ENCODE measurements at regions not wholly inside any gene's neighbourhood (a gene's known extent, or its start where the extent isn't known, plus 50 kb on each side); places are given as distances from the start of the nearest gene placed in this dataset.

DNA sequence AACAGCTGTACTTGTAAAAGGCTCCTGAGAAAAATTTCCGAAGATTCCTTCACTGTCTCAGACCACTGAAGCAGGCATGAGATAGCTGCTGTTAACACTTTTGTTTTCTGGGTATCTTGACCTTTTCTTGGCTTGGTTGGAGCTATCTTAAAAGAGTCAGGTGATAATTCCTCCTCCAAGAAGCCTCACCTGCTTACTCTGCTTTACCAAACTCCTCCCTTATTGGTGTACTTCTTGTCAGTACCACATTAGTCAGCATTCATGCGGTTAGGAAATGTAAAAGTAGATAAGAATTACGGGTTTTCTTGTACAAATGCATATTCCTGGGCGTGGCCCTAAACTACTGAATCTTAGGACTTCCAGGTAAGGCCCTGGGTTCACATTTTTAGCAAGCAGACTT is 489.8 kb upstream of the LARGE1 start:
- Mint-ChIP-seq H3K36me3 (no peaks in the 10 kb centered on the region), H3K27ac (no peak overlapping the region), H3K27me3 (ENCODE audit: low read depth) (no peaks in the 10 kb centered on the region; the same call in 1 of the 2 replicates), H3K4me1 (no peaks in the 10 kb centered on the region), H3K4me3 (no peak overlapping the region), H3K9me3 (no peaks in the 10 kb centered on the region)
- POLR2A ChIA-PET, result no interaction called here
- DNase-seq (ENCODE audit: low spot score) (no peak), ATAC-seq (no peak)
- no peak for TF ChIP-seq MYBL2 (CRISPR knock-in tag; IDR thresholded peaks at IDR 0.05)
- TF ChIP-seq, protein P1, sequence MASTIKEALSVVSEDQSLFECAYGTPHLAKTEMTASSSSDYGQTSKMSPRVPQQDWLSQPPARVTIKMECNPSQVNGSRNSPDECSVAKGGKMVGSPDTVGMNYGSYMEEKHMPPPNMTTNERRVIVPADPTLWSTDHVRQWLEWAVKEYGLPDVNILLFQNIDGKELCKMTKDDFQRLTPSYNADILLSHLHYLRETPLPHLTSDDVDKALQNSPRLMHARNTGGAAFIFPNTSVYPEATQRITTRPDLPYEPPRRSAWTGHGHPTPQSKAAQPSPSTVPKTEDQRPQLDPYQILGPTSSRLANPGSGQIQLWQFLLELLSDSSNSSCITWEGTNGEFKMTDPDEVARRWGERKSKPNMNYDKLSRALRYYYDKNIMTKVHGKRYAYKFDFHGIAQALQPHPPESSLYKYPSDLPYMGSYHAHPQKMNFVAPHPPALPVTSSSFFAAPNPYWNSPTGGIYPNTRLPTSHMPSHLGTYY (CRISPR knock-in tag; IDR thresholded peaks at IDR 0.05), result no peak
- no peak for TF ChIP-seq NR1H2 (CRISPR knock-in tag; IDR thresholded peaks at IDR 0.05)
- TF ChIP-seq, protein P2, sequence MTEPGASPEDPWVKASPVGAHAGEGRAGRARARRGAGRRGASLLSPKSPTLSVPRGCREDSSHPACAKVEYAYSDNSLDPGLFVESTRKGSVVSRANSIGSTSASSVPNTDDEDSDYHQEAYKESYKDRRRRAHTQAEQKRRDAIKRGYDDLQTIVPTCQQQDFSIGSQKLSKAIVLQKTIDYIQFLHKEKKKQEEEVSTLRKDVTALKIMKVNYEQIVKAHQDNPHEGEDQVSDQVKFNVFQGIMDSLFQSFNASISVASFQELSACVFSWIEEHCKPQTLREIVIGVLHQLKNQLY (CRISPR knock-in tag; IDR thresholded peaks at IDR 0.05), result no peak
- TF ChIP-seq, protein P3, sequence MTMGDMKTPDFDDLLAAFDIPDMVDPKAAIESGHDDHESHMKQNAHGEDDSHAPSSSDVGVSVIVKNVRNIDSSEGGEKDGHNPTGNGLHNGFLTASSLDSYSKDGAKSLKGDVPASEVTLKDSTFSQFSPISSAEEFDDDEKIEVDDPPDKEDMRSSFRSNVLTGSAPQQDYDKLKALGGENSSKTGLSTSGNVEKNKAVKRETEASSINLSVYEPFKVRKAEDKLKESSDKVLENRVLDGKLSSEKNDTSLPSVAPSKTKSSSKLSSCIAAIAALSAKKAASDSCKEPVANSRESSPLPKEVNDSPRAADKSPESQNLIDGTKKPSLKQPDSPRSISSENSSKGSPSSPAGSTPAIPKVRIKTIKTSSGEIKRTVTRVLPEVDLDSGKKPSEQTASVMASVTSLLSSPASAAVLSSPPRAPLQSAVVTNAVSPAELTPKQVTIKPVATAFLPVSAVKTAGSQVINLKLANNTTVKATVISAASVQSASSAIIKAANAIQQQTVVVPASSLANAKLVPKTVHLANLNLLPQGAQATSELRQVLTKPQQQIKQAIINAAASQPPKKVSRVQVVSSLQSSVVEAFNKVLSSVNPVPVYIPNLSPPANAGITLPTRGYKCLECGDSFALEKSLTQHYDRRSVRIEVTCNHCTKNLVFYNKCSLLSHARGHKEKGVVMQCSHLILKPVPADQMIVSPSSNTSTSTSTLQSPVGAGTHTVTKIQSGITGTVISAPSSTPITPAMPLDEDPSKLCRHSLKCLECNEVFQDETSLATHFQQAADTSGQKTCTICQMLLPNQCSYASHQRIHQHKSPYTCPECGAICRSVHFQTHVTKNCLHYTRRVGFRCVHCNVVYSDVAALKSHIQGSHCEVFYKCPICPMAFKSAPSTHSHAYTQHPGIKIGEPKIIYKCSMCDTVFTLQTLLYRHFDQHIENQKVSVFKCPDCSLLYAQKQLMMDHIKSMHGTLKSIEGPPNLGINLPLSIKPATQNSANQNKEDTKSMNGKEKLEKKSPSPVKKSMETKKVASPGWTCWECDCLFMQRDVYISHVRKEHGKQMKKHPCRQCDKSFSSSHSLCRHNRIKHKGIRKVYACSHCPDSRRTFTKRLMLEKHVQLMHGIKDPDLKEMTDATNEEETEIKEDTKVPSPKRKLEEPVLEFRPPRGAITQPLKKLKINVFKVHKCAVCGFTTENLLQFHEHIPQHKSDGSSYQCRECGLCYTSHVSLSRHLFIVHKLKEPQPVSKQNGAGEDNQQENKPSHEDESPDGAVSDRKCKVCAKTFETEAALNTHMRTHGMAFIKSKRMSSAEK (CRISPR knock-in tag; IDR thresholded peaks at IDR 0.05; ENCODE audit: borderline replicate concordance), result no peak
- TF ChIP-seq JUN (CRISPR knock-in tag; IDR thresholded peaks at IDR 0.05), result no peak
- TF ChIP-seq TEAD1 (CRISPR knock-in tag; IDR thresholded peaks at IDR 0.05), result no peak
- TF ChIP-seq, protein P4, sequence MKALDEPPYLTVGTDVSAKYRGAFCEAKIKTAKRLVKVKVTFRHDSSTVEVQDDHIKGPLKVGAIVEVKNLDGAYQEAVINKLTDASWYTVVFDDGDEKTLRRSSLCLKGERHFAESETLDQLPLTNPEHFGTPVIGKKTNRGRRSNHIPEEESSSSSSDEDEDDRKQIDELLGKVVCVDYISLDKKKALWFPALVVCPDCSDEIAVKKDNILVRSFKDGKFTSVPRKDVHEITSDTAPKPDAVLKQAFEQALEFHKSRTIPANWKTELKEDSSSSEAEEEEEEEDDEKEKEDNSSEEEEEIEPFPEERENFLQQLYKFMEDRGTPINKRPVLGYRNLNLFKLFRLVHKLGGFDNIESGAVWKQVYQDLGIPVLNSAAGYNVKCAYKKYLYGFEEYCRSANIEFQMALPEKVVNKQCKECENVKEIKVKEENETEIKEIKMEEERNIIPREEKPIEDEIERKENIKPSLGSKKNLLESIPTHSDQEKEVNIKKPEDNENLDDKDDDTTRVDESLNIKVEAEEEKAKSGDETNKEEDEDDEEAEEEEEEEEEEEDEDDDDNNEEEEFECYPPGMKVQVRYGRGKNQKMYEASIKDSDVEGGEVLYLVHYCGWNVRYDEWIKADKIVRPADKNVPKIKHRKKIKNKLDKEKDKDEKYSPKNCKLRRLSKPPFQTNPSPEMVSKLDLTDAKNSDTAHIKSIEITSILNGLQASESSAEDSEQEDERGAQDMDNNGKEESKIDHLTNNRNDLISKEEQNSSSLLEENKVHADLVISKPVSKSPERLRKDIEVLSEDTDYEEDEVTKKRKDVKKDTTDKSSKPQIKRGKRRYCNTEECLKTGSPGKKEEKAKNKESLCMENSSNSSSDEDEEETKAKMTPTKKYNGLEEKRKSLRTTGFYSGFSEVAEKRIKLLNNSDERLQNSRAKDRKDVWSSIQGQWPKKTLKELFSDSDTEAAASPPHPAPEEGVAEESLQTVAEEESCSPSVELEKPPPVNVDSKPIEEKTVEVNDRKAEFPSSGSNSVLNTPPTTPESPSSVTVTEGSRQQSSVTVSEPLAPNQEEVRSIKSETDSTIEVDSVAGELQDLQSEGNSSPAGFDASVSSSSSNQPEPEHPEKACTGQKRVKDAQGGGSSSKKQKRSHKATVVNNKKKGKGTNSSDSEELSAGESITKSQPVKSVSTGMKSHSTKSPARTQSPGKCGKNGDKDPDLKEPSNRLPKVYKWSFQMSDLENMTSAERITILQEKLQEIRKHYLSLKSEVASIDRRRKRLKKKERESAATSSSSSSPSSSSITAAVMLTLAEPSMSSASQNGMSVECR (CRISPR knock-in tag; IDR thresholded peaks at IDR 0.05; ENCODE audit: borderline replicate concordance), result no peak
- TF ChIP-seq NFE2L1 (CRISPR knock-in tag; IDR thresholded peaks at IDR 0.05), result no peak
- TF ChIP-seq, protein P5, sequence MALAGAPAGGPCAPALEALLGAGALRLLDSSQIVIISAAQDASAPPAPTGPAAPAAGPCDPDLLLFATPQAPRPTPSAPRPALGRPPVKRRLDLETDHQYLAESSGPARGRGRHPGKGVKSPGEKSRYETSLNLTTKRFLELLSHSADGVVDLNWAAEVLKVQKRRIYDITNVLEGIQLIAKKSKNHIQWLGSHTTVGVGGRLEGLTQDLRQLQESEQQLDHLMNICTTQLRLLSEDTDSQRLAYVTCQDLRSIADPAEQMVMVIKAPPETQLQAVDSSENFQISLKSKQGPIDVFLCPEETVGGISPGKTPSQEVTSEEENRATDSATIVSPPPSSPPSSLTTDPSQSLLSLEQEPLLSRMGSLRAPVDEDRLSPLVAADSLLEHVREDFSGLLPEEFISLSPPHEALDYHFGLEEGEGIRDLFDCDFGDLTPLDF (CRISPR knock-in tag; IDR thresholded peaks at IDR 0.05), result no peak
- TF ChIP-seq, protein P6, sequence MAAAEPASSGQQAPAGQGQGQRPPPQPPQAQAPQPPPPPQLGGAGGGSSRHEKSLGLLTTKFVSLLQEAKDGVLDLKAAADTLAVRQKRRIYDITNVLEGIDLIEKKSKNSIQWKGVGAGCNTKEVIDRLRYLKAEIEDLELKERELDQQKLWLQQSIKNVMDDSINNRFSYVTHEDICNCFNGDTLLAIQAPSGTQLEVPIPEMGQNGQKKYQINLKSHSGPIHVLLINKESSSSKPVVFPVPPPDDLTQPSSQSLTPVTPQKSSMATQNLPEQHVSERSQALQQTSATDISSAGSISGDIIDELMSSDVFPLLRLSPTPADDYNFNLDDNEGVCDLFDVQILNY (CRISPR knock-in tag; IDR thresholded peaks at IDR 0.05), result no peak
- TF ChIP-seq, protein P7, sequence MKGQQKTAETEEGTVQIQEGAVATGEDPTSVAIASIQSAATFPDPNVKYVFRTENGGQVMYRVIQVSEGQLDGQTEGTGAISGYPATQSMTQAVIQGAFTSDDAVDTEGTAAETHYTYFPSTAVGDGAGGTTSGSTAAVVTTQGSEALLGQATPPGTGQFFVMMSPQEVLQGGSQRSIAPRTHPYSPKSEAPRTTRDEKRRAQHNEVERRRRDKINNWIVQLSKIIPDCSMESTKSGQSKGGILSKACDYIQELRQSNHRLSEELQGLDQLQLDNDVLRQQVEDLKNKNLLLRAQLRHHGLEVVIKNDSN (CRISPR knock-in tag; IDR thresholded peaks at IDR 0.05), result no peak
- CTCF ChIA-PET, result interaction anchor here (2.3 kb wide), 1 partner anchor 614 kb away, joined by 7 read pairs; no protein-coding TSS in a partner anchor

All from WTC11 (cell line).